ENCODE measurements at regions not wholly inside any gene's neighbourhood (a gene's known extent, or its start where the extent isn't known, plus 50 kb on each side); places are given as distances from the start of the nearest gene placed in this dataset.
"Not testable (repeated sequence)": the region's sequence is repeated elsewhere in the genome, so short reads cannot be mapped to it uniquely, and the experiment has no call there.

DNA sequence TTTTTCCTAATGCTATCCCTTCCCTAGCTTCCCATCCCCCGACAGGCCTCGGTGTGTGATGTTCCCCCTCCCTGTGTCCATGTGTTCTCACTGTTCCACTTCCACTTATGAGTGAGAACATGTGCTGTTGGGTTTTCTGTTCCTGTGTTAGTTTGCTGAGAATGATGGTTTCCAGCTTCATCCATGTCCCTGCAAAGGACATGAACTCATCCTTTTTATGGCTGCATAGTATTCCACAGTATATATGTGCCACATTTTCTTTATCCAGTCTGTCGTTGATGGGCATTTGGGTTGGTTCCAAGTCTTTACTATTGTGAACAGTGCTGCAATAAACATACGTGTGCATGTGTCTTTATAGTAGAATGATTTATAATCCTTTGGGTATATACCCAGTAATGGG is 279.2 kb downstream of the KCNRG start:
- TF ChIP-seq EZH2 (IDR thresholded peaks at IDR 0.05; ENCODE audit: borderline replicate concordance, insufficient read depth, low read depth, low read length, poor library complexity, severe bottlenecking); CTCF (IDR thresholded peaks at IDR 0.05): not testable (repeated sequence)
